Right lobe of liver (tissue), 6 donors: ENCODE measurements at regions not wholly inside any gene's neighbourhood (a gene's known extent, or its start where the extent isn't known, plus 50 kb on each side); places are given as distances from the start of the nearest gene placed in this dataset.

Experiments used
- ATAC-seq, 4 donors: fragments of 200-7000 bp; cut with Tn5 transposase; one replicate each; pipeline ENCODE4 v1.9.1; 2020; ENCODE audit warnings: mild to moderate bottlenecking in 4 of 4, moderate library complexity in 4 of 4
- DNase-seq, 3 donors: peaks; one replicate each; pipeline ENCODE4 v3.0.0-alpha.2; 2020
- H3K27ac ChIP-seq, 3 donors: fragments of 200-600 bp; one replicate each; pipeline ENCODE4 v1.8.0; 2022
- H3K27me3 ChIP-seq, 2 donors: fragments of 200-600 bp; one replicate each; pipeline ENCODE4 v1.8.0; 2022
- H3K36me3 ChIP-seq, 4 donors: fragments of 200-600 bp; sonication (generic) in 1 of 4; one replicate each; pipeline versions ENCODE4 v1.5.1 to v1.8.0; 2017 to 2022; ENCODE audit warnings: control low read depth in 1 of 4
- H3K4me1 ChIP-seq, 4 donors: fragments of 200-600 bp; sonication (generic) in 1 of 4; one replicate each; pipeline versions ENCODE4 v1.5.1 to v1.8.0; 2017 to 2022; ENCODE audit warnings: control low read depth in 1 of 4
- H3K4me3 ChIP-seq, 3 donors: fragments of 200-600 bp; one replicate each; pipeline ENCODE4 v1.8.0; 2022
- H3K9me3 ChIP-seq, 4 donors: fragments of 200-600 bp; sonication (generic) in 1 of 4; one replicate each; pipeline versions ENCODE4 v1.5.1 to v1.8.0; 2017 to 2022; ENCODE audit warnings: control low read depth in 1 of 4
- CTCF ChIP-seq, 4 donors: fragments of 200-600 bp in 3 of 4; fragments of 450-650 bp in 1 of 4; IDR thresholded peaks; one replicate each; pipeline versions ENCODE4 v1.5.1 to v1.8.0; 2016 to 2022; ENCODE audit warnings: antibody characterized with exemption in 4 of 4, mild to moderate bottlenecking in 2 of 4
- POLR2A ChIP-seq: fragments of 450-650 bp; IDR thresholded peaks from one replicate; pipeline ENCODE4 v1.6.1; 2017; ENCODE audit warnings: antibody characterized with exemption, mild to moderate bottlenecking
- WGBS: methylation state at CpG from one replicate; pipeline ENCODE4 v1.1.6; 2018; ENCODE audit warnings: low coverage, low lambda C conversion rate; ENCODE audit not compliant: insufficient coverage; ENCODE audit errors: missing lambda C conversion rate; 5-methylcytosine and 5-hydroxymethylcytosine counted together
- intact Hi-C, 2 donors: fragments of 100-400 bp; cut with DNase I; formaldehyde crosslinking; loops; one replicate each; pipeline versions ENCODE4 v1.11.2 to v1.14.1; 2022
- donor health status: DM: no; HTN: yes; CAD: no.
- donor health status: DM: no; HTN: no; CAD: no.
- donor health status: DM: no; HTN: no; CAD: no.
- donor health status: DM: no; HTN: yes; CAD: no.
- donor health status: DM: no; HTN: yes; CAD: no.

GRCh38 chr14:65975865-65976264 is 510.3 kb upstream of the CCDC196 start:
- ATAC-seq (no peak), DNase-seq (no peak)
- no peak overlapping the region for H3K4me3 ChIP-seq
- no peaks in the 10 kb centered on the region for H3K36me3 ChIP-seq
- intact Hi-C loops = no loop called here
- no peaks in the 10 kb centered on the region for H3K9me3 ChIP-seq
- H3K27ac ChIP-seq = no peak overlapping the region
- no peak for TF ChIP-seq POLR2A
- TF ChIP-seq CTCF (IDR thresholded peaks at IDR 0.05) = no peak
- no peaks in the 10 kb centered on the region for H3K4me1 ChIP-seq
- 34% methylated on average over 3 of the region's 3 CpGs for WGBS
- H3K27me3 ChIP-seq = no peaks in the 10 kb centered on the region

GRCh38 chr14:65976761-65977404 is 509.3 kb upstream of the CCDC196 start:
- TF ChIP-seq POLR2A (no peak), CTCF (IDR thresholded peaks at IDR 0.05) (no peak)
- intact Hi-C loops = no loop called here
- WGBS = 65% methylated on average over 5 of the region's 6 CpGs
- Histone ChIP-seq H3K27me3 (no peaks in the 10 kb centered on the region), H3K4me3 (no peak overlapping the region), H3K4me1 (no peaks in the 10 kb centered on the region), H3K27ac (no peak overlapping the region), H3K36me3 (no peaks in the 10 kb centered on the region), H3K9me3 (no peaks in the 10 kb centered on the region)
- no peak for ATAC-seq
- DNase-seq = no peak

- WGBS = 37% methylated on average over 6 of the region's 6 CpGs
- ATAC-seq = no peak
- Histone ChIP-seq H3K9me3 (no peaks in the 10 kb centered on the region), H3K4me3 (no peak overlapping the region), H3K27me3 (no peaks in the 10 kb centered on the region), H3K36me3 (no peaks in the 10 kb centered on the region), H3K27ac (no peak overlapping the region), H3K4me1 (no peaks in the 10 kb centered on the region)
- TF ChIP-seq POLR2A (no peak), CTCF (IDR thresholded peaks at IDR 0.05) (no peak)
- no peak for DNase-seq
- intact Hi-C loops = no loop called here
These were observed 504.9 kb upstream of the CCDC196 start for GRCh38 chr14:65981192-65981843.

- TF ChIP-seq CTCF (IDR thresholded peaks at IDR 0.05) = no peak
- TF ChIP-seq POLR2A = no peak
- Histone ChIP-seq H3K27ac (no peak overlapping the region), H3K4me1 (no peaks in the 10 kb centered on the region), H3K9me3 (no peaks in the 10 kb centered on the region), H3K36me3 (no peaks in the 10 kb centered on the region), H3K27me3 (no peaks in the 10 kb centered on the region), H3K4me3 (no peak overlapping the region)
- intact Hi-C loops = no loop called here
- 31% methylated on average over 1 of the region's 1 CpG for WGBS
- DNase-seq (no peak), ATAC-seq (no peak)
These were observed 500.1 kb upstream of the CCDC196 start for GRCh38 chr14:65986041-65986440.
